ENCODE measurements at regions not wholly inside any gene's neighbourhood (a gene's known extent, or its start where the extent isn't known, plus 50 kb on each side); places are given as distances from the start of the nearest gene placed in this dataset.
A peak's percentile ranks its signal among the peaks of the same experiment; 100 is the strongest.

DNA sequence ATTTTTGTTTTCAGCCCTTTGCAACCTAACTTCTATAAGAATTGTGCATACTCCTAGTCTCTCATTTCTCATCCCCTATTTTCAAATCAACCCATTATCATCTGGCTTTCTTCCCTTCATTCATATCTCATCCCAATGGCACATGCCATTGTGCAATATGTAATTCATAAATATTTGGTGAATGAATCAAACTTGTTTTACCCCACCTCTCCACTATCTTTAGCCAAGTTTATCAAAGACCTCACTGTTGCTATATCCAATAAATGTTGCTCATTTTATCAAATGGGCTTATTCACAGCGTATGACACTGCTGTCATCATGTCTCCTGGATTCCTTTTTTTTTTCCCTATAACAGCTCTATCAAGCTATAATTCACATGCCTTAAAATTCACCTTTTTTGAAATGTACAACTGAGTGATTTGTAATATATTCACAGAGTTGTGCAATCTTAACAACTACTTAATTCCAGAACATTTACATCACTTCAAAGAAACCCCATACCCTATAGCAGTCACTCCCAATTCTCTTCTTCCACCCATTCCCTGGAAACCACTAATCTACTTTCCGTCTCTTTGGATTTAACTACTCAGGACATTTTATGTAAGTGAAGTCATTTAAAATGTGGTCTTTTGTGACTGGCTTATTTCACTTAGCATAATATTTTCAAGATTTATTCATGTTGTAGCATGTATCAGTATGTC is 214.4 kb upstream of the PAPPA start:
- no peaks in the 10 kb centered on the region for H4K20me1 ChIP-seq (ENCODE audit: insufficient read depth)
- TF ChIP-seq, protein P1, sequence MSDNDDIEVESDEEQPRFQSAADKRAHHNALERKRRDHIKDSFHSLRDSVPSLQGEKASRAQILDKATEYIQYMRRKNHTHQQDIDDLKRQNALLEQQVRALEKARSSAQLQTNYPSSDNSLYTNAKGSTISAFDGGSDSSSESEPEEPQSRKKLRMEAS (IDR thresholded peaks at IDR 0.05; ENCODE audit: low read depth): peak; percentile 16; the same call in 1 of the 2 replicates
- TF ChIP-seq SIN3A (IDR thresholded peaks at IDR 0.05; ENCODE audit: borderline replicate concordance, low read depth, low read length) (no peak), MEF2A (IDR thresholded peaks at IDR 0.05; ENCODE audit: borderline replicate concordance, low read depth) (peak; percentile 79), TEAD4 (IDR thresholded peaks at IDR 0.05; ENCODE audit: borderline replicate concordance, insufficient read depth) (peak; percentile 86), ZBTB33 (IDR thresholded peaks at IDR 0.05; ENCODE audit: borderline replicate concordance, low read depth) (peak; percentile 73; the same call in 1 of the 2 replicates), EP300 (IDR thresholded peaks at IDR 0.05; ENCODE audit: borderline replicate concordance in 1 of 2, low read depth in 1 of 2, low read length in 1 of 2) (peak in 1 of 2 experiments; percentile 92; a peak in 2 of 4 replicates), TAF1 (IDR thresholded peaks at IDR 0.05; ENCODE audit: borderline replicate concordance, low read depth, low read length) (no peak), JUND (IDR thresholded peaks at IDR 0.05) (peak; percentile 90), FOXM1 (IDR thresholded peaks at IDR 0.05; ENCODE audit: low read depth) (peak; percentile 41; the same call in 1 of the 2 replicates), FOSL2 (IDR thresholded peaks at IDR 0.05; ENCODE audit: borderline replicate concordance, low read depth) (peak; percentile 86), TCF12 (IDR thresholded peaks at IDR 0.05) (peak; percentile 89), EZH2phosphoT487 (IDR thresholded peaks at IDR 0.05; ENCODE audit: borderline replicate concordance, low read depth) (no peak), YY1 (IDR thresholded peaks at IDR 0.05; ENCODE audit: low read depth) (peak; percentile 29; the same call in 1 of the 2 replicates), USF2 (IDR thresholded peaks at IDR 0.05; ENCODE audit: borderline replicate concordance, low read depth, low read length) (no peak), NFIC (IDR thresholded peaks at IDR 0.05; ENCODE audit: borderline replicate concordance) (peak; percentile 80)
- TF ChIP-seq, protein P2, sequence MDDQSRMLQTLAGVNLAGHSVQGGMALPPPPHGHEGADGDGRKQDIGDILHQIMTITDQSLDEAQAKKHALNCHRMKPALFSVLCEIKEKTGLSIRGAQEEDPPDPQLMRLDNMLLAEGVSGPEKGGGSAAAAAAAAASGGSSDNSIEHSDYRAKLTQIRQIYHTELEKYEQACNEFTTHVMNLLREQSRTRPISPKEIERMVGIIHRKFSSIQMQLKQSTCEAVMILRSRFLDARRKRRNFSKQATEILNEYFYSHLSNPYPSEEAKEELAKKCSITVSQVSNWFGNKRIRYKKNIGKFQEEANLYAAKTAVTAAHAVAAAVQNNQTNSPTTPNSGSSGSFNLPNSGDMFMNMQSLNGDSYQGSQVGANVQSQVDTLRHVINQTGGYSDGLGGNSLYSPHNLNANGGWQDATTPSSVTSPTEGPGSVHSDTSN (IDR thresholded peaks at IDR 0.05): peak; percentile 83
- no peak overlapping the region for H2AFZ ChIP-seq (ENCODE audit: low read depth)
- no peak overlapping the region for H3K4me3 ChIP-seq (ENCODE audit: low read depth in 2 of 2, low read length in 1 of 2)
- H3K9me2 ChIP-seq: no peaks in the 10 kb centered on the region
- no peaks in the 10 kb centered on the region for H3K9me3 ChIP-seq
- WGBS (ENCODE audit: low lambda C conversion rate): 18% methylated on average over 2 of the region's 2 CpGs
- DNase-seq: no peak
- peak overlapping the region in 1 of 2 experiments; percentile 81; a peak in 3 of 4 replicates for H3K27ac ChIP-seq (ENCODE audit: low read depth in 2 of 2, low read length in 1 of 2)
- peaks cover 2 to 19% of the 10 kb centered on the region in 2 experiments; a peak in 3 of 4 replicates for H3K4me1 ChIP-seq (ENCODE audit: control insufficient read depth in 1 of 2, insufficient read depth in 2 of 2, low read depth in 1 of 2, low read length in 1 of 2)
- CTCF ChIA-PET: no interaction called here
- no peaks in the 10 kb centered on the region for H3K79me2 ChIP-seq (ENCODE audit: insufficient read depth)
- no peaks in the 10 kb centered on the region for H3K27me3 ChIP-seq (ENCODE audit: insufficient read depth)
- POLR2A ChIA-PET: no interaction called here
- no peaks in the 10 kb centered on the region for H3K36me3 ChIP-seq (replicated peaks in 1 of 2; ENCODE audit: control insufficient read depth in 1 of 2, insufficient read depth in 2 of 2, low read length in 1 of 2)
- no peak overlapping the region for H3K4me2 ChIP-seq
- H3F3A ChIP-seq (replicated peaks; ENCODE audit: insufficient read depth): peaks cover 35% of the 10 kb centered on the region
- H3K9ac ChIP-seq: peak overlapping the region; percentile 34; the same call in 1 of the 2 replicates

Measured in SK-N-SH (cell line).